Neural cell (in vitro differentiated cells): ENCODE measurements at regions not wholly inside any gene's neighbourhood (a gene's known extent, or its start where the extent isn't known, plus 50 kb on each side); places are given as distances from the start of the nearest gene placed in this dataset.

Source experiments
- H2AFZ ChIP-seq: fragments of 200-600, 300-800 bp; sonication (generic), shearing (Covaris generic); 2 replicates; pipeline ENCODE4 v1.6.0; 2014; ENCODE audit warnings: low read depth, mild to moderate bottlenecking, antibody characterized with exemption, low read length, moderate library complexity
- H3F3A ChIP-seq: fragments of 200-600 bp; shearing (Covaris generic); 2 replicates; pipeline ENCODE4 v1.6.1; 2016; ENCODE audit warnings: mild to moderate bottlenecking, moderate library complexity, mixed read lengths, antibody characterized with exemption, low read length; ENCODE audit not compliant: insufficient read depth, poor library complexity, severe bottlenecking
- H3K27ac ChIP-seq: fragments of 200-600, 300-800 bp; sonication (generic), shearing (Covaris generic); 2 replicates; pipeline ENCODE4 v1.5.1; 2014; ENCODE audit warnings: mild to moderate bottlenecking, low read length, moderate library complexity
- H3K27me3 ChIP-seq: fragments of 300-800, 200-600 bp; sonication (generic), shearing (Covaris generic); 2 replicates; pipeline ENCODE4 v1.6.0; 2014; ENCODE audit warnings: mild to moderate bottlenecking, low read depth, low read length, moderate library complexity; ENCODE audit not compliant: insufficient read depth
- H3K36me3 ChIP-seq: fragments of 300-800, 200-600 bp; sonication (generic), shearing (Covaris generic); 2 replicates; pipeline ENCODE4 v1.5.1; 2014; ENCODE audit warnings: mild to moderate bottlenecking, antibody characterized with exemption, low read length, moderate library complexity; ENCODE audit not compliant: insufficient read depth
- H3K4me2 ChIP-seq: fragments of 300-800, 200-600 bp; sonication (generic), shearing (Covaris generic); 2 replicates; pipeline ENCODE4 v1.6.0; 2014; ENCODE audit warnings: mild to moderate bottlenecking, low read length
- H3K4me3 ChIP-seq: fragments of 300-800, 200-600 bp; sonication (generic), shearing (Covaris generic); 2 replicates; pipeline ENCODE4 v1.5.1; 2014; ENCODE audit warnings: mild to moderate bottlenecking, low read length, moderate library complexity
- H3K79me2 ChIP-seq: fragments of 200-600 bp; shearing (Covaris generic); replicated peaks from 2 replicates; pipeline ENCODE4 v1.6.0; 2014; ENCODE audit warnings: mild to moderate bottlenecking, low read length, moderate library complexity; ENCODE audit not compliant: insufficient read depth
- H3K9ac ChIP-seq: fragments of 300-800, 200-600 bp; sonication (generic), shearing (Covaris generic); 2 replicates; pipeline ENCODE4 v1.6.1; 2016; ENCODE audit warnings: mild to moderate bottlenecking, low read length, mixed read lengths
- H3K9me2 ChIP-seq: fragments of 200-600 bp; shearing (Covaris generic); 2 replicates; pipeline ENCODE4 v1.6.1; 2016; ENCODE audit warnings: mild to moderate bottlenecking, low read length, mixed read lengths; ENCODE audit not compliant: insufficient read depth
- H3K9me3 ChIP-seq: fragments of 200-600, 300-800 bp; sonication (generic), shearing (Covaris generic); 2 replicates; pipeline ENCODE4 v1.6.1; 2016; ENCODE audit warnings: mild to moderate bottlenecking, mixed run types, low read length, moderate library complexity, mixed read lengths
- H4K20me1 ChIP-seq: fragments of 200-600 bp; shearing (Covaris generic); 2 replicates; pipeline ENCODE4 v1.6.1; 2016; ENCODE audit warnings: mild to moderate bottlenecking, mixed run types; ENCODE audit not compliant: insufficient read depth
- EP300 ChIP-seq: fragments of 450-650 bp; conservative IDR thresholded peaks from 2 replicates; pipeline ENCODE4 v1.6.1; 2014; ENCODE audit warnings: antibody characterized with exemption, mild to moderate bottlenecking, moderate library complexity; ENCODE audit not compliant: poor library complexity, severe bottlenecking
- EZH2 ChIP-seq: fragments of 200-600, 300-800 bp; shearing (Covaris generic), sonication (generic); IDR thresholded peaks from 2 replicates; pipeline ENCODE4 v1.6.1; 2014; ENCODE audit warnings: antibody characterized with exemption, low read length, borderline replicate concordance, mild to moderate bottlenecking; ENCODE audit not compliant: insufficient read depth, poor library complexity, severe bottlenecking
- MXI1 ChIP-seq: fragments of 450-650 bp; conservative IDR thresholded peaks from 2 replicates; pipeline ENCODE4 v1.6.1; 2014; ENCODE audit warnings: antibody characterized with exemption, mild to moderate bottlenecking; ENCODE audit not compliant: poor library complexity, severe bottlenecking
- POLR2AphosphoS5 ChIP-seq: IDR thresholded peaks from 2 replicates; pipeline ENCODE4 v1.6.1; 2012
- RAD21 ChIP-seq: fragments of 450-650 bp; conservative IDR thresholded peaks from 2 replicates; pipeline ENCODE4 v1.6.1; 2014; ENCODE audit warnings: antibody characterized with exemption, mild to moderate bottlenecking, moderate library complexity
- SMC3 ChIP-seq: fragments of 450-650 bp; conservative IDR thresholded peaks from 2 replicates; pipeline ENCODE4 v1.6.1; 2014; ENCODE audit warnings: antibody characterized with exemption, mild to moderate bottlenecking, moderate library complexity; ENCODE audit not compliant: poor library complexity
- TAF1 ChIP-seq: IDR thresholded peaks from 2 replicates; pipeline ENCODE4 v1.6.1; 2012; ENCODE audit warnings: low read depth
- TF ChIP-seq, protein P1 (sequence below): IDR thresholded peaks from 2 replicates; pipeline ENCODE4 v1.6.1; 2012; ENCODE audit warnings: borderline replicate concordance
- TF ChIP-seq, protein P2 (sequence below): fragments of 450-650 bp; IDR thresholded peaks from 2 replicates; pipeline ENCODE4 v1.5.1; 2014; ENCODE audit warnings: antibody characterized with exemption, mild to moderate bottlenecking, moderate library complexity; ENCODE audit not compliant: poor library complexity, severe bottlenecking

DNA sequence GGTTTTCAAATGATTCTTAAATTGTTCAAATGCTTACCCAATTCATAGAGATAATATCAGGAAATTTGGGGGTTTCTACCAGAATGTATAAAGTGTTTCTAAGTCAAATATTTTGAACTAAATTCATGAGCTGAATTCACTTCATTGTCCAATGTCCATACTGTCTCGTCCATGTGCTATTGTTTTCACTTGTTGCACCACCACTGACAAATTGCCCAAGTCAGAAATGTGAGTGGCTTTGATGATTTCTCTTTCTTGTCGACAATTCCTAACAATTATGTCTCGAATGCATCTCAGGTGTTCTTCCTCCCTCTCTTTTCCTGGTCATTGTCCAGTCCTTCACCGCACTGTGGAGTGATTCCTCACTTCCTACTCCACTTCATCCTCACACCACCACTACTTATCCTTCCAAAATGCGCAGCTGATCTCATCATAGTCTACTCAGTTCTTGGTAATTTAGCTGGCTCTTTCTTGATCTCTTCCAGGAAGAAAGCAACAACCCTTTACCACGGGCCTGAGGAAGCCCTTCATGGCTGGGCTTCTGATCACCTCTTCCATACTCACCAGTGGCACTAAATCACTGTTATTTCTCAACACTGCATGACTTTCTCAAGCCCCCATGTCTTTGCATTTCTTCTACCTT lies 161.1 kb downstream of the FOXA2 start:
- TF ChIP-seq RAD21 (no peak), POLR2AphosphoS5 (no peak), SMC3 (no peak), EZH2 (no peak), EP300 (no peak), MXI1 (no peak), TAF1 (no peak)
- TF ChIP-seq, protein P1, sequence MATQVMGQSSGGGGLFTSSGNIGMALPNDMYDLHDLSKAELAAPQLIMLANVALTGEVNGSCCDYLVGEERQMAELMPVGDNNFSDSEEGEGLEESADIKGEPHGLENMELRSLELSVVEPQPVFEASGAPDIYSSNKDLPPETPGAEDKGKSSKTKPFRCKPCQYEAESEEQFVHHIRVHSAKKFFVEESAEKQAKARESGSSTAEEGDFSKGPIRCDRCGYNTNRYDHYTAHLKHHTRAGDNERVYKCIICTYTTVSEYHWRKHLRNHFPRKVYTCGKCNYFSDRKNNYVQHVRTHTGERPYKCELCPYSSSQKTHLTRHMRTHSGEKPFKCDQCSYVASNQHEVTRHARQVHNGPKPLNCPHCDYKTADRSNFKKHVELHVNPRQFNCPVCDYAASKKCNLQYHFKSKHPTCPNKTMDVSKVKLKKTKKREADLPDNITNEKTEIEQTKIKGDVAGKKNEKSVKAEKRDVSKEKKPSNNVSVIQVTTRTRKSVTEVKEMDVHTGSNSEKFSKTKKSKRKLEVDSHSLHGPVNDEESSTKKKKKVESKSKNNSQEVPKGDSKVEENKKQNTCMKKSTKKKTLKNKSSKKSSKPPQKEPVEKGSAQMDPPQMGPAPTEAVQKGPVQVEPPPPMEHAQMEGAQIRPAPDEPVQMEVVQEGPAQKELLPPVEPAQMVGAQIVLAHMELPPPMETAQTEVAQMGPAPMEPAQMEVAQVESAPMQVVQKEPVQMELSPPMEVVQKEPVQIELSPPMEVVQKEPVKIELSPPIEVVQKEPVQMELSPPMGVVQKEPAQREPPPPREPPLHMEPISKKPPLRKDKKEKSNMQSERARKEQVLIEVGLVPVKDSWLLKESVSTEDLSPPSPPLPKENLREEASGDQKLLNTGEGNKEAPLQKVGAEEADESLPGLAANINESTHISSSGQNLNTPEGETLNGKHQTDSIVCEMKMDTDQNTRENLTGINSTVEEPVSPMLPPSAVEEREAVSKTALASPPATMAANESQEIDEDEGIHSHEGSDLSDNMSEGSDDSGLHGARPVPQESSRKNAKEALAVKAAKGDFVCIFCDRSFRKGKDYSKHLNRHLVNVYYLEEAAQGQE = no peak
- TF ChIP-seq, protein P2, sequence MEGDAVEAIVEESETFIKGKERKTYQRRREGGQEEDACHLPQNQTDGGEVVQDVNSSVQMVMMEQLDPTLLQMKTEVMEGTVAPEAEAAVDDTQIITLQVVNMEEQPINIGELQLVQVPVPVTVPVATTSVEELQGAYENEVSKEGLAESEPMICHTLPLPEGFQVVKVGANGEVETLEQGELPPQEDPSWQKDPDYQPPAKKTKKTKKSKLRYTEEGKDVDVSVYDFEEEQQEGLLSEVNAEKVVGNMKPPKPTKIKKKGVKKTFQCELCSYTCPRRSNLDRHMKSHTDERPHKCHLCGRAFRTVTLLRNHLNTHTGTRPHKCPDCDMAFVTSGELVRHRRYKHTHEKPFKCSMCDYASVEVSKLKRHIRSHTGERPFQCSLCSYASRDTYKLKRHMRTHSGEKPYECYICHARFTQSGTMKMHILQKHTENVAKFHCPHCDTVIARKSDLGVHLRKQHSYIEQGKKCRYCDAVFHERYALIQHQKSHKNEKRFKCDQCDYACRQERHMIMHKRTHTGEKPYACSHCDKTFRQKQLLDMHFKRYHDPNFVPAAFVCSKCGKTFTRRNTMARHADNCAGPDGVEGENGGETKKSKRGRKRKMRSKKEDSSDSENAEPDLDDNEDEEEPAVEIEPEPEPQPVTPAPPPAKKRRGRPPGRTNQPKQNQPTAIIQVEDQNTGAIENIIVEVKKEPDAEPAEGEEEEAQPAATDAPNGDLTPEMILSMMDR = no peak
- Histone ChIP-seq H3K27ac (no peak overlapping the region), H2AFZ (no peak overlapping the region), H3K79me2 (no peaks in the 10 kb centered on the region), H3K4me2 (no peak overlapping the region), H4K20me1 (no peaks in the 10 kb centered on the region), H3K27me3 (no peaks in the 10 kb centered on the region), H3K9me3 (no peaks in the 10 kb centered on the region), H3K4me3 (no peak overlapping the region), H3K9me2 (no peaks in the 10 kb centered on the region), H3F3A (no peaks in the 10 kb centered on the region), H3K9ac (no peak overlapping the region), H3K36me3 (no peaks in the 10 kb centered on the region)

DNA sequence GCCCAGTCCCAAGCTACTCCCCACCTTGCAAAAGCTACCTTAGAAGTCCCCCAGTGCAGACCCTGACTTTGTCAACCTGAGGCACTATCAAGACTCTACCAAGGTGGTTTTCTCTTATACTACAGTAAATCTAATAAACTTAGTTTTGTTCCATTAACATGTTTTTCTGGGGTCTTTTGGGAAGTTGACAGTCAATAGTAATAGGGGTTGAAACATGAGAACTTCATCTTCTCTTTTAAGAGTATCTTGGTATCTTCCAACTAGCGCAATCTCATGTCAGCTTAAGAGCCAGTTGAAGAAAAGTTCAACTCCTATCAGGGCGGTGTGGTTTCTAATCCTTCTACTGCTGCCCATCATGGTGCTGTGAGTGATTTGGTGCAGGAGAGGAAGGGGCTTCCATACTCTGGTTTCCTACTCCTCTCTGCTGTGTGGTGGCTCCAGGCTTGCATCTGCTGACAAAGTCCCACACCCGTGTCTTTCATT lies 164.2 kb downstream of the FOXA2 start:
- no peaks in the 10 kb centered on the region for H3K9me2 ChIP-seq
- no peaks in the 10 kb centered on the region for H3K79me2 ChIP-seq
- no peak overlapping the region for H3K9ac ChIP-seq
- H4K20me1 ChIP-seq = no peaks in the 10 kb centered on the region
- no peak overlapping the region for H2AFZ ChIP-seq
- H3K27ac ChIP-seq = no peak overlapping the region
- H3K27me3 ChIP-seq = no peaks in the 10 kb centered on the region
- no peak overlapping the region for H3K4me2 ChIP-seq
- TF ChIP-seq TAF1 (no peak), MXI1 (no peak), RAD21 (no peak), EZH2 (no peak), SMC3 (no peak), EP300 (no peak), POLR2AphosphoS5 (no peak)
- TF ChIP-seq, protein P1 = no peak
- TF ChIP-seq, protein P2 = no peak
- no peaks in the 10 kb centered on the region for H3F3A ChIP-seq
- no peak overlapping the region for H3K4me3 ChIP-seq
- no peaks in the 10 kb centered on the region for H3K36me3 ChIP-seq
- no peaks in the 10 kb centered on the region for H3K9me3 ChIP-seq
